ENCODE measurements at regions not wholly inside any gene's neighbourhood (a gene's known extent, or its start where the extent isn't known, plus 50 kb on each side); places are given as distances from the start of the nearest gene placed in this dataset.

- Mint-ChIP-seq H3K27me3 (ENCODE audit: unreplicated experiment) (peaks cover 1% of the 10 kb centered on the region), H3K9me3 (ENCODE audit: unreplicated experiment) (no peaks in the 10 kb centered on the region), H3K4me1 (ENCODE audit: low read depth, unreplicated experiment) (peaks cover 8% of the 10 kb centered on the region), H3K4me3 (ENCODE audit: unreplicated experiment) (no peak overlapping the region), H3K27ac (ENCODE audit: unreplicated experiment) (no peak overlapping the region), H3K36me3 (ENCODE audit: unreplicated experiment) (no peaks in the 10 kb centered on the region)
- no peak for DNase-seq
- TF ChIP-seq CTCF (IDR thresholded peaks at IDR 0.05; ENCODE audit: partially characterized antibody, unreplicated experiment) = no peak
These were observed 85.0 kb downstream of the HMHB1 start for GRCh38 chr5:143896966-143897365.

GRCh38 chr5:143898381-143898780 is 86.4 kb downstream of the HMHB1 start:
- Mint-ChIP-seq H3K4me3 (ENCODE audit: unreplicated experiment) (no peak overlapping the region), H3K27me3 (ENCODE audit: unreplicated experiment) (peaks cover 1% of the 10 kb centered on the region), H3K27ac (ENCODE audit: unreplicated experiment) (no peak overlapping the region), H3K4me1 (ENCODE audit: low read depth, unreplicated experiment) (peaks cover 4% of the 10 kb centered on the region), H3K9me3 (ENCODE audit: unreplicated experiment) (no peaks in the 10 kb centered on the region), H3K36me3 (ENCODE audit: unreplicated experiment) (no peaks in the 10 kb centered on the region)
- DNase-seq = no peak
- TF ChIP-seq CTCF (IDR thresholded peaks at IDR 0.05; ENCODE audit: partially characterized antibody, unreplicated experiment) = no peak

- Mint-ChIP-seq H3K27me3 (ENCODE audit: unreplicated experiment) (peaks cover 1% of the 10 kb centered on the region), H3K9me3 (ENCODE audit: unreplicated experiment) (no peaks in the 10 kb centered on the region), H3K27ac (ENCODE audit: unreplicated experiment) (no peak overlapping the region), H3K36me3 (ENCODE audit: unreplicated experiment) (no peaks in the 10 kb centered on the region), H3K4me1 (ENCODE audit: low read depth, unreplicated experiment) (peaks cover 4% of the 10 kb centered on the region), H3K4me3 (ENCODE audit: unreplicated experiment) (no peak overlapping the region)
- DNase-seq = no peak
- TF ChIP-seq CTCF (IDR thresholded peaks at IDR 0.05; ENCODE audit: partially characterized antibody, unreplicated experiment) = no peak
These were observed 87.1 kb downstream of the HMHB1 start for GRCh38 chr5:143898916-143899591.

- Mint-ChIP-seq H3K4me1 (ENCODE audit: low read depth, unreplicated experiment) (no peaks in the 10 kb centered on the region), H3K36me3 (ENCODE audit: unreplicated experiment) (no peaks in the 10 kb centered on the region), H3K27ac (ENCODE audit: unreplicated experiment) (no peak overlapping the region), H3K9me3 (ENCODE audit: unreplicated experiment) (no peaks in the 10 kb centered on the region), H3K4me3 (ENCODE audit: unreplicated experiment) (no peak overlapping the region), H3K27me3 (ENCODE audit: unreplicated experiment) (no peaks in the 10 kb centered on the region)
- no peak for TF ChIP-seq CTCF (IDR thresholded peaks at IDR 0.05; ENCODE audit: partially characterized antibody, unreplicated experiment)
- no peak for DNase-seq
These were observed 97.0 kb downstream of the HMHB1 start for GRCh38 chr5:143908959-143909358.

- TF ChIP-seq CTCF (IDR thresholded peaks at IDR 0.05; ENCODE audit: partially characterized antibody, unreplicated experiment) = no peak
- no peak for DNase-seq
- H3K27ac Mint-ChIP-seq (ENCODE audit: unreplicated experiment) = no peak overlapping the region
These were observed 101.2 kb downstream of the HMHB1 start for GRCh38 chr5:143913008-143913752.

More at GRCh38 chr5:143913008-143913752, 101.2 kb downstream of the HMHB1 start:
- Mint-ChIP-seq H3K9me3 (ENCODE audit: unreplicated experiment) (no peaks in the 10 kb centered on the region), H3K27me3 (ENCODE audit: unreplicated experiment) (no peaks in the 10 kb centered on the region), H3K4me1 (ENCODE audit: low read depth, unreplicated experiment) (no peaks in the 10 kb centered on the region), H3K4me3 (ENCODE audit: unreplicated experiment) (no peak overlapping the region), H3K36me3 (ENCODE audit: unreplicated experiment) (no peaks in the 10 kb centered on the region)

Measured in glutamatergic neuron (in vitro differentiated cells).